Neural cell (in vitro differentiated cells): ENCODE measurements at regions not wholly inside any gene's neighbourhood (a gene's known extent, or its start where the extent isn't known, plus 50 kb on each side); places are given as distances from the start of the nearest gene placed in this dataset.

Experiments used
- H2AFZ ChIP-seq: fragments of 200-600, 300-800 bp; sonication (generic), shearing (Covaris generic); 2 replicates; pipeline ENCODE4 v1.6.0; 2014; ENCODE audit warnings: low read depth, mild to moderate bottlenecking, antibody characterized with exemption, low read length, moderate library complexity
- H3F3A ChIP-seq: fragments of 200-600 bp; shearing (Covaris generic); 2 replicates; pipeline ENCODE4 v1.6.1; 2016; ENCODE audit warnings: mild to moderate bottlenecking, moderate library complexity, mixed read lengths, antibody characterized with exemption, low read length; ENCODE audit not compliant: insufficient read depth, poor library complexity, severe bottlenecking
- H3K27ac ChIP-seq: fragments of 200-600, 300-800 bp; sonication (generic), shearing (Covaris generic); 2 replicates; pipeline ENCODE4 v1.5.1; 2014; ENCODE audit warnings: mild to moderate bottlenecking, low read length, moderate library complexity
- H3K27me3 ChIP-seq: fragments of 300-800, 200-600 bp; sonication (generic), shearing (Covaris generic); 2 replicates; pipeline ENCODE4 v1.6.0; 2014; ENCODE audit warnings: mild to moderate bottlenecking, low read depth, low read length, moderate library complexity; ENCODE audit not compliant: insufficient read depth
- H3K36me3 ChIP-seq: fragments of 300-800, 200-600 bp; sonication (generic), shearing (Covaris generic); 2 replicates; pipeline ENCODE4 v1.5.1; 2014; ENCODE audit warnings: mild to moderate bottlenecking, antibody characterized with exemption, low read length, moderate library complexity; ENCODE audit not compliant: insufficient read depth
- H3K4me2 ChIP-seq: fragments of 300-800, 200-600 bp; sonication (generic), shearing (Covaris generic); 2 replicates; pipeline ENCODE4 v1.6.0; 2014; ENCODE audit warnings: mild to moderate bottlenecking, low read length
- H3K4me3 ChIP-seq: fragments of 300-800, 200-600 bp; sonication (generic), shearing (Covaris generic); 2 replicates; pipeline ENCODE4 v1.5.1; 2014; ENCODE audit warnings: mild to moderate bottlenecking, low read length, moderate library complexity
- H3K79me2 ChIP-seq: fragments of 200-600 bp; shearing (Covaris generic); replicated peaks from 2 replicates; pipeline ENCODE4 v1.6.0; 2014; ENCODE audit warnings: mild to moderate bottlenecking, low read length, moderate library complexity; ENCODE audit not compliant: insufficient read depth
- H3K9ac ChIP-seq: fragments of 300-800, 200-600 bp; sonication (generic), shearing (Covaris generic); 2 replicates; pipeline ENCODE4 v1.6.1; 2016; ENCODE audit warnings: mild to moderate bottlenecking, low read length, mixed read lengths
- H3K9me2 ChIP-seq: fragments of 200-600 bp; shearing (Covaris generic); 2 replicates; pipeline ENCODE4 v1.6.1; 2016; ENCODE audit warnings: mild to moderate bottlenecking, low read length, mixed read lengths; ENCODE audit not compliant: insufficient read depth
- H3K9me3 ChIP-seq: fragments of 200-600, 300-800 bp; sonication (generic), shearing (Covaris generic); 2 replicates; pipeline ENCODE4 v1.6.1; 2016; ENCODE audit warnings: mild to moderate bottlenecking, mixed run types, low read length, moderate library complexity, mixed read lengths
- H4K20me1 ChIP-seq: fragments of 200-600 bp; shearing (Covaris generic); 2 replicates; pipeline ENCODE4 v1.6.1; 2016; ENCODE audit warnings: mild to moderate bottlenecking, mixed run types; ENCODE audit not compliant: insufficient read depth
- EP300 ChIP-seq: fragments of 450-650 bp; conservative IDR thresholded peaks from 2 replicates; pipeline ENCODE4 v1.6.1; 2014; ENCODE audit warnings: antibody characterized with exemption, mild to moderate bottlenecking, moderate library complexity; ENCODE audit not compliant: poor library complexity, severe bottlenecking
- EZH2 ChIP-seq: fragments of 200-600, 300-800 bp; shearing (Covaris generic), sonication (generic); IDR thresholded peaks from 2 replicates; pipeline ENCODE4 v1.6.1; 2014; ENCODE audit warnings: antibody characterized with exemption, low read length, borderline replicate concordance, mild to moderate bottlenecking; ENCODE audit not compliant: insufficient read depth, poor library complexity, severe bottlenecking
- MXI1 ChIP-seq: fragments of 450-650 bp; conservative IDR thresholded peaks from 2 replicates; pipeline ENCODE4 v1.6.1; 2014; ENCODE audit warnings: antibody characterized with exemption, mild to moderate bottlenecking; ENCODE audit not compliant: poor library complexity, severe bottlenecking
- POLR2AphosphoS5 ChIP-seq: IDR thresholded peaks from 2 replicates; pipeline ENCODE4 v1.6.1; 2012
- RAD21 ChIP-seq: fragments of 450-650 bp; conservative IDR thresholded peaks from 2 replicates; pipeline ENCODE4 v1.6.1; 2014; ENCODE audit warnings: antibody characterized with exemption, mild to moderate bottlenecking, moderate library complexity
- REST ChIP-seq: IDR thresholded peaks from 2 replicates; pipeline ENCODE4 v1.6.1; 2012; ENCODE audit warnings: borderline replicate concordance
- SMC3 ChIP-seq: fragments of 450-650 bp; conservative IDR thresholded peaks from 2 replicates; pipeline ENCODE4 v1.6.1; 2014; ENCODE audit warnings: antibody characterized with exemption, mild to moderate bottlenecking, moderate library complexity; ENCODE audit not compliant: poor library complexity
- TAF1 ChIP-seq: IDR thresholded peaks from 2 replicates; pipeline ENCODE4 v1.6.1; 2012; ENCODE audit warnings: low read depth
- TF ChIP-seq, protein P1 (sequence below): fragments of 450-650 bp; IDR thresholded peaks from 2 replicates; pipeline ENCODE4 v1.5.1; 2014; ENCODE audit warnings: antibody characterized with exemption, mild to moderate bottlenecking, moderate library complexity; ENCODE audit not compliant: poor library complexity, severe bottlenecking

- H3K9ac ChIP-seq, result no peak overlapping the region
- TF ChIP-seq MXI1, result no peak
- no peak for TF ChIP-seq TAF1
- TF ChIP-seq POLR2AphosphoS5, result no peak
- TF ChIP-seq, protein P1, sequence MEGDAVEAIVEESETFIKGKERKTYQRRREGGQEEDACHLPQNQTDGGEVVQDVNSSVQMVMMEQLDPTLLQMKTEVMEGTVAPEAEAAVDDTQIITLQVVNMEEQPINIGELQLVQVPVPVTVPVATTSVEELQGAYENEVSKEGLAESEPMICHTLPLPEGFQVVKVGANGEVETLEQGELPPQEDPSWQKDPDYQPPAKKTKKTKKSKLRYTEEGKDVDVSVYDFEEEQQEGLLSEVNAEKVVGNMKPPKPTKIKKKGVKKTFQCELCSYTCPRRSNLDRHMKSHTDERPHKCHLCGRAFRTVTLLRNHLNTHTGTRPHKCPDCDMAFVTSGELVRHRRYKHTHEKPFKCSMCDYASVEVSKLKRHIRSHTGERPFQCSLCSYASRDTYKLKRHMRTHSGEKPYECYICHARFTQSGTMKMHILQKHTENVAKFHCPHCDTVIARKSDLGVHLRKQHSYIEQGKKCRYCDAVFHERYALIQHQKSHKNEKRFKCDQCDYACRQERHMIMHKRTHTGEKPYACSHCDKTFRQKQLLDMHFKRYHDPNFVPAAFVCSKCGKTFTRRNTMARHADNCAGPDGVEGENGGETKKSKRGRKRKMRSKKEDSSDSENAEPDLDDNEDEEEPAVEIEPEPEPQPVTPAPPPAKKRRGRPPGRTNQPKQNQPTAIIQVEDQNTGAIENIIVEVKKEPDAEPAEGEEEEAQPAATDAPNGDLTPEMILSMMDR, result no peak
- no peak for TF ChIP-seq SMC3
- no peak for TF ChIP-seq REST
- TF ChIP-seq EP300, result no peak
- no peak for TF ChIP-seq EZH2
- no peak for TF ChIP-seq RAD21
- no peaks in the 10 kb centered on the region for H3K27me3 ChIP-seq
- no peak overlapping the region for H2AFZ ChIP-seq
- H3K27ac ChIP-seq, result no peak overlapping the region
- no peaks in the 10 kb centered on the region for H3K79me2 ChIP-seq
- no peak overlapping the region for H3K4me2 ChIP-seq
- no peaks in the 10 kb centered on the region for H3K9me2 ChIP-seq
- no peaks in the 10 kb centered on the region for H3K36me3 ChIP-seq
- no peaks in the 10 kb centered on the region for H3F3A ChIP-seq
- H3K4me3 ChIP-seq, result no peak overlapping the region
- no peaks in the 10 kb centered on the region for H3K9me3 ChIP-seq
- no peaks in the 10 kb centered on the region for H4K20me1 ChIP-seq
Measured at GRCh38 chr12:65649126-65649525, 175.2 kb upstream of the HMGA2 start.

- Histone ChIP-seq H3K4me2 (no peak overlapping the region), H3K9ac (no peak overlapping the region), H4K20me1 (no peaks in the 10 kb centered on the region), H2AFZ (no peak overlapping the region), H3F3A (no peaks in the 10 kb centered on the region), H3K27ac (no peak overlapping the region), H3K36me3 (no peaks in the 10 kb centered on the region), H3K79me2 (no peaks in the 10 kb centered on the region), H3K9me3 (no peaks in the 10 kb centered on the region), H3K27me3 (no peaks in the 10 kb centered on the region), H3K9me2 (no peaks in the 10 kb centered on the region), H3K4me3 (no peak overlapping the region)
- no peak for TF ChIP-seq MXI1
- no peak for TF ChIP-seq RAD21
- no peak for TF ChIP-seq EP300
- TF ChIP-seq, protein P1, result no peak
- no peak for TF ChIP-seq EZH2
- TF ChIP-seq SMC3, result no peak
- TF ChIP-seq TAF1, result no peak
- TF ChIP-seq POLR2AphosphoS5, result no peak
- no peak for TF ChIP-seq REST
Measured at GRCh38 chr12:65651060-65651459, 173.2 kb upstream of the HMGA2 start.
